A549 (cell line): ENCODE measurements at regions not wholly inside any gene's neighbourhood (a gene's known extent, or its start where the extent isn't known, plus 50 kb on each side); places are given as distances from the start of the nearest gene placed in this dataset.

Experiments used
- ATAC-seq, 2 experiments: fragments of 200-7000 bp in 1 of 2; fragments of >200 bp in 1 of 2; cut with Nextera tagmentation in 1 of 2; cut with Tn5 transposase in 1 of 2; 3 replicates each; pipeline versions ENCODE4 v1.8.0 to v1.9.1; 2018 to 2020; ENCODE audit warnings: mild to moderate bottlenecking in 1 of 2, moderate library complexity in 1 of 2
- CTCF ChIA-PET: fragments of 300-600 bp; sonication (Branson Sonifier 250); formaldehyde crosslinking; extraction: SDS; loops from one replicate; lab custom pipeline; 2021; ENCODE audit warnings: antibody characterized with exemption, inconsistent platforms; lab: Yijun Ruan, JAX
- POLR2A ChIA-PET: fragments of 350-600 bp; formaldehyde crosslinking; extraction: SDS; loops from one replicate; lab custom pipeline; 2021; ENCODE audit warnings: antibody characterized with exemption, inconsistent platforms; lab: Yijun Ruan, JAX
- DNase-seq, 2 experiments: peaks; one replicate each; pipeline versions ENCODE4 v3.0.0 to v3.0.0-alpha.2; 2011 to 2016; ENCODE audit warnings: low read depth in 1 of 2, low spot score in 1 of 2
- FAIRE-seq: peaks from 2 replicates; lab custom pipeline; 2011; peaks lifted over from hg19 to GRCh38; lab: Jason Lieb, UNC
- H3K27ac ChIP-seq, 2 experiments: fragments of >200 bp; sonication (Bioruptor Twin); formaldehyde crosslinking; 3 replicates each; pipeline ENCODE4 v1.5.1; 2016 to 2017
- H3K4me1 ChIP-seq: fragments of >200 bp; sonication (Bioruptor Twin); formaldehyde crosslinking; 3 replicates; pipeline ENCODE4 v1.6.1; 2016
- H3K4me2 ChIP-seq: fragments of >200 bp; sonication (Bioruptor Twin); formaldehyde crosslinking; 3 replicates; pipeline ENCODE4 v1.6.1; 2016
- H3K4me3 ChIP-seq: fragments of >200 bp; sonication (Bioruptor Twin); formaldehyde crosslinking; 3 replicates; pipeline ENCODE4 v1.5.1; 2016
- H3K9me3 ChIP-seq: fragments of >200 bp; sonication (Bioruptor Twin); formaldehyde crosslinking; 3 replicates; pipeline ENCODE4 v1.6.1; 2016
- BCL3 ChIP-seq: fragments of >200 bp; sonication (Bioruptor Twin); formaldehyde crosslinking; IDR thresholded peaks from 3 replicates; pipeline ENCODE4 v1.6.1; 2016
- BHLHE40 ChIP-seq: IDR thresholded peaks from 2 replicates; pipeline ENCODE4 v1.6.1; 2012; ENCODE audit warnings: low read depth, low read length, inconsistent platforms
- CBX2 ChIP-seq: fragments of 200-600 bp; sonication (generic); IDR thresholded peaks from 2 replicates; pipeline ENCODE4 v1.6.1; 2016; ENCODE audit warnings: low read depth, mild to moderate bottlenecking, borderline replicate concordance
- CBX8 ChIP-seq: fragments of 200-600 bp; sonication (generic); IDR thresholded peaks from 2 replicates; pipeline ENCODE4 v1.6.1; 2016
- CHD4 ChIP-seq: fragments of 200-600 bp; sonication (generic); IDR thresholded peaks from 2 replicates; pipeline ENCODE4 v1.6.1; 2016; ENCODE audit warnings: antibody characterized with exemption, mild to moderate bottlenecking, borderline replicate concordance
- FOSL2 ChIP-seq, 2 experiments: fragments of 450-650 bp in 1 of 2; fragments of >200 bp in 1 of 2; sonication (Bioruptor Twin) in 1 of 2; formaldehyde crosslinking; IDR thresholded peaks; 2 replicates each; pipeline versions ENCODE4 v1.5.0 to v1.6.1; 2016 to 2020; ENCODE audit warnings: mild to moderate bottlenecking in 1 of 2, moderate library complexity in 1 of 2
- GATA3 ChIP-seq: IDR thresholded peaks from 2 replicates; pipeline ENCODE4 v1.6.1; 2012; ENCODE audit warnings: borderline replicate concordance
- HMGXB4 ChIP-seq: fragments of 250-450 bp; sonication (Bioruptor Pico); IDR thresholded peaks from 2 replicates; pipeline ENCODE4 v1.5.0; 2021; ENCODE audit warnings: mild to moderate bottlenecking, moderate library complexity, borderline replicate concordance
- HOXA7 ChIP-seq: fragments of 250-450 bp; sonication (Bioruptor Pico); IDR thresholded peaks from 2 replicates; pipeline ENCODE4 v1.5.0; 2020; ENCODE audit warnings: mild to moderate bottlenecking, moderate library complexity
- HOXB13 ChIP-seq: fragments of 250-450 bp; sonication (Bioruptor Pico); IDR thresholded peaks from 2 replicates; pipeline ENCODE4 v1.5.0; 2020; ENCODE audit warnings: low read depth, mild to moderate bottlenecking, moderate library complexity
- JUNB ChIP-seq: fragments of >200 bp; sonication (Bioruptor Twin); formaldehyde crosslinking; IDR thresholded peaks from 2 replicates; pipeline ENCODE4 v1.6.1; 2016
- KDM5A ChIP-seq: fragments of 200-600 bp; sonication (generic); IDR thresholded peaks from 2 replicates; pipeline ENCODE4 v1.6.1; 2016; ENCODE audit warnings: antibody characterized with exemption, mild to moderate bottlenecking
- RCOR1 ChIP-seq: fragments of 150-350 bp; IDR thresholded peaks from 2 replicates; pipeline ENCODE4 v1.6.1; 2014; ENCODE audit warnings: antibody characterized with exemption, low read length, low read depth
- REST ChIP-seq: fragments of 200-600 bp; sonication (generic); IDR thresholded peaks from 2 replicates; pipeline ENCODE4 v1.6.1; 2016; ENCODE audit warnings: antibody characterized with exemption, mild to moderate bottlenecking, moderate library complexity
- RNF2 ChIP-seq: fragments of 200-600 bp; sonication (generic); IDR thresholded peaks from 2 replicates; pipeline ENCODE4 v1.6.1; 2016; ENCODE audit warnings: low read depth, mild to moderate bottlenecking, antibody characterized with exemption, moderate library complexity, borderline replicate concordance
- TP53 ChIP-seq: fragments of 250-450 bp; sonication (Bioruptor Pico); IDR thresholded peaks from 2 replicates; pipeline ENCODE4 v1.5.0; 2021; ENCODE audit warnings: mild to moderate bottlenecking, moderate library complexity
- WGBS: methylation state at CpG from one replicate; pipeline ENCODE4 v1.1.6; 2017; ENCODE audit errors: missing lambda C conversion rate; 5-methylcytosine and 5-hydroxymethylcytosine counted together

- no peaks in the 10 kb centered on the region for H3K9me3 ChIP-seq
- H3K4me1 ChIP-seq: no peaks in the 10 kb centered on the region
- CTCF ChIA-PET: no interaction called here
- no peak overlapping the region for H3K27ac ChIP-seq
- FAIRE-seq (no peak), DNase-seq (no peak), ATAC-seq (no peak)
- 21% methylated on average over 3 of the region's 3 CpGs for WGBS
- TF ChIP-seq GATA3 (no peak), RNF2 (no peak), CHD4 (no peak), BHLHE40 (no peak), HOXA7 (CRISPR knock-in tag) (no peak), REST (no peak), CBX2 (no peak), CBX8 (no peak)
- no peak overlapping the region for H3K4me3 ChIP-seq
- H3K4me2 ChIP-seq: no peak overlapping the region
- POLR2A ChIA-PET: no interaction called here
Observed at GRCh38 chr6:153840039-153840850, 198.8 kb upstream of the OPRM1 start.

- no peak overlapping the region for H3K27ac ChIP-seq
- ATAC-seq (no peak), FAIRE-seq (no peak), DNase-seq (no peak)
- H3K4me3 ChIP-seq: no peak overlapping the region
- H3K9me3 ChIP-seq: no peaks in the 10 kb centered on the region
- no peak overlapping the region for H3K4me2 ChIP-seq
- H3K4me1 ChIP-seq: no peaks in the 10 kb centered on the region
- 55% methylated on average over 8 of the region's 9 CpGs for WGBS
- CTCF ChIA-PET: no interaction called here
- TF ChIP-seq GATA3 (no peak), HMGXB4 (no peak), HOXB13 (CRISPR knock-in tag) (no peak), FOSL2 (IDR thresholded peaks at IDR 0.05) (no peak), FOSL2 (CRISPR knock-in tag; IDR thresholded peaks at IDR 0.05) (no peak), TP53 (CRISPR knock-in tag) (no peak), JUNB (no peak), RCOR1 (no peak)
- POLR2A ChIA-PET: no interaction called here
Observed at GRCh38 chr6:153832543-153832942, 206.5 kb upstream of the OPRM1 start.

- ChIA-PET CTCF (no interaction called here), POLR2A (no interaction called here)
- H3K9me3 ChIP-seq: no peaks in the 10 kb centered on the region
- TF ChIP-seq KDM5A (no peak), BCL3 (no peak)
- no peak overlapping the region for H3K4me3 ChIP-seq
- no peaks in the 10 kb centered on the region for H3K4me1 ChIP-seq
- WGBS: 54% methylated on average over 5 of the region's 5 CpGs
- ATAC-seq: no peak
- no peak for DNase-seq
- H3K27ac ChIP-seq: no peak overlapping the region
- no peak overlapping the region for H3K4me2 ChIP-seq
- no peak for FAIRE-seq
Observed at GRCh38 chr6:153831350-153832078, 207.5 kb upstream of the OPRM1 start.
